ENCODE measurements at regions not wholly inside any gene's neighbourhood (a gene's known extent, or its start where the extent isn't known, plus 50 kb on each side); places are given as distances from the start of the nearest gene placed in this dataset.

DNA sequence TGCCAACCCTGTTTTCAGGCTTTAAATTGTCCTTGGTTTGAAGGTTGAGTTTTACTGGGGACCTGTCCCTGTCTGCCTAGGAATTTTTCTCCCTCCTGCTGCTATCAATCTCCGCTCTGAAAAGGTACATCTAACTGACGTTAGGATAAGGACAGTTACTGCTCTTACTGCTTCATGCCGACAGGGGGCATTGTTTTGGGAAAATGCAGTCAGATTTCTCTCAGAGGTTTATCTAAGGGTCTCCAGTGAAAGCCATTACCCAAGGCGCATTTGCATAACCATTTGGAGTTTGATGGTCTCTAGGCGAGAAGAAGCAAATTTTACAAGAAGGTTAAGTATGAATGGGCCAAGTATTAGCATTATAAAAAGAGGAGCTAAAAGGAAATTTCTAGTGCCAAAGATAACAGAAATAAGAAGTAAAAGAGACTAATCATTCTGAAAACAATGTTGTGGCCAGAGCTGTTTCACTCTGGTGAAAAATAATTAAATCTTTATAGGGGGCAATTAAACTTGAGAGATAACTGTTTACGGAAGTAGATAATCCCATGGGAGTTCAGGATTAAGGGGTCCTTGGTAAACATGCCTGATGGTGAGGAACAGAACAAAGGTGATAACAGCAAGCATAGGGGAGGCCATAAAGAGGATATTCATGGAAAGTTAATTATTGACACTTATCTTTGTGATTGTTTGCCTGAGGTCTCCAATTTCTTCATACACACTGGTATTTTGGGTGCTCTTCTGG, 605.0 kb downstream of the MTRR start:
- no peak for DNase-seq (ENCODE audit: low spot score)

GRCh38 chr5:8474569-8474930, 605.6 kb downstream of the MTRR start:
- DNase-seq (ENCODE audit: low spot score): no peak

GRCh38 chr5:8478326-8478725, 609.4 kb downstream of the MTRR start:
- DNase-seq (ENCODE audit: low spot score): no peak

DNA sequence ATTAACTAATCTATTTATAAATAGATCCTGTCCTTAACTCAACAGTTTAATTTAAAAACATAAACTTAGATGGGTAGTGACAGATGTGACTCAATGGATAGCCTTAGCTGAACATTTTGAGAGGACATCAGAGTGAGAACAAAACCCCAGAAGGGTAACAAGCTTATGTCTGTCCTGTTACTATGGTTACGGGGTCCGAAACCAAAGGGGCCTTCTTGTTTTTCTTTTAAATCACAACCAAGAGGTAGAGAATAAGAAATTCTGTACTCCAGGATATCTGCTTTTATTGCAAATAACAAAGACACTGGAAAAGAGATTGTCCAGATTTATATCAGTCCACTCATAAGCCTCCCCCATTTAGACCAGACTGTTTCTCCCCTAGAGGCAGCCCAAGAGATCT, 612.1 kb downstream of the MTRR start:
- DNase-seq (ENCODE audit: low spot score): no peak

DNA sequence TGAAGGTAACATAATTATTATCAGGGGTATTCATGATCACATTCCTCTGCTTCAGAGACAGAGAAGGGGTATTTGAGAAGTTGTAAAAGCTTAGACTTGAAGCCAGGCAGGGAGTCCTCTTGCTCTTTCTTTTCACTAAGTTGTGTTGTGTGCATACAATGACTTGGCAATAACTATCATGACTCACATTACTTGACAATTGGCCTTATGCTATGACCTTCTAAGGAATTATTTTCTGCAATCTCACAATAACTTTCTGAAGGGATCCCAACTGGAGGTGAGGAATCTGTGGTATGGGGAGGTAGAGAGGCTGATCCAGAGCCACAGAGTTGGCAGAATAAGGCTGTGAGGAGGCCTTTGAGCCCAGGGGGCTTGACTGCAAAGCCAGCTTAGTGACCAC, 622.3 kb downstream of the MTRR start:
- no peak for DNase-seq (ENCODE audit: low spot score)

GRCh38 chr5:8493176-8493575, 624.2 kb downstream of the MTRR start:
- no peak for DNase-seq (ENCODE audit: low spot score)

DNA sequence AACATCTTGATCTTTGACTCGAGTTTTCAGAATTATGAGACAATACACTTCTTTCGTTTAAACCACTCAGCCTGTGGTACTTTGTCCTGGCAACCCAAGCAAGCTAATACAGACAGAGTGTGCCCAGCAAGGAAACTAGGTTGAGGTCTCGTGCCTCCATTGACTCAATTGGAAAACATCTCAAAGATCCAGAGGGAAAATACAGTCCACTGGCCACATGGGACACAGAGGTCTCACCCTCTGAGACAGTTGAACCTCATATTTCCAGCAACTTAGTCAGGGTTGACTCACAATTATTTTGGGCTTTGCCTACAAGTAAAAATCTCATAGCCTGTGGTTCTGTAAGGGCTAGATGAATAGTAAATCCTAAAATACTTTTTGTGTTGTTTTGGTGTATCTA, 631.5 kb downstream of the MTRR start:
- no peak for DNase-seq (ENCODE audit: low spot score)

- no peak for DNase-seq (ENCODE audit: low spot score)
These were observed 636.2 kb downstream of the MTRR start for GRCh38 chr5:8505196-8505595.

- no peak for DNase-seq (ENCODE audit: low spot score)
These were observed 639.3 kb downstream of the MTRR start for GRCh38 chr5:8508231-8508630.

DNA sequence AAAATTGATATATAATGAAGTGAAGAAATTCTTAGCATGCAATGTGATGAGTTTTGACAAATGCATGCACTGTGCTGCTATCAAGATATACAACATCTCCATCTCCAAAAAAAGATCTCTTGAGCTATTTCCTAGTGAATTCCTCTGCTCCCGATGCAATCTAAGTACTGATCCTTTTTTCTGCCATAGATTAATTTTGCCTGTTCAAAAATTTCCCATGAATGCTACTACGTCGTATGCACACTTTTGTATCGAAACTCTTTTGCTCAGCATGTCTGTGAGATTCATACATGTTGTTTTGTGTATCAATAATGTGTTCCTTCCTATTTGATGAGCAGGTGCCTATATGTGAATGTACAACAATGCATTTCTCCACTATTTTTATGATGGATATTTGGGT, 647.4 kb downstream of the MTRR start:
- no peak for DNase-seq (ENCODE audit: low spot score)

DNA sequence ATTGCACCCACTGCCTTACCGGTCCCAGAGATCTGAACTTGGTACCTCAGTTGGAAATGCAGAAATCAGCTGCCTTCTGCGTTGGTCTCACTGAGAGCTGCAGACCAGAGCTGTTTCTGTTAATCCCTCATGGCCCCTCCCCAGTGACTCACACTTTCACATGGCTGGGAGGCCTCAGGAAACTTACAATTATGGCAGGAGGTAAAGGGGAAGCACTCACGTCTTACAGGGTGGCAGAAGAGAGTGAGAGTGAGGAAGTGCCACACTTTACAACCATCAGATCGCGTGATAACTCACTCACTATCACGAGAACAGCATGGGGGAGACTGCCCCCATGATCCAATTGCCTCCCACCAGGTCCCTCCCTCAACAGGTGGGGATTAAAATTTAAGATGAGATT, 648.5 kb downstream of the MTRR start:
- no peak for DNase-seq (ENCODE audit: low spot score)

DNA sequence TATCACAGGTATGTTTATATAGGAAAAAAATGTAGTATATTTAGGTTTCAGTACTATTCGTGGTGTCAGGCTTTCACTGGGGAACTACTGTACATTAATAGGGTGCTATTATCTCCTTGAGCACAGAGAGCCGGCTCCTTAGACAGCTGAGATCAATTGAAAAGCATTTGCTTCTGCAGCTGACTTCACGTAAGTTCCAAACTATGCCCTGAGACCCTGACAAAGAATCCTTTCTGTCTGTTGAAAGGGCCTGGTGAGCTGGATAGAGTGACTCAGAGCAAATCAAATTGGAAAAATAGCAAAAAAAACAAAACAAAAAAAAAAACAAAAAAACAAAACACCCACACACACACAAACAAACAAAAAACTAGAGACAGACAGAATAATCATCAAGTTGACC, 652.0 kb downstream of the MTRR start:
- no peak for DNase-seq (ENCODE audit: low spot score)

DNA sequence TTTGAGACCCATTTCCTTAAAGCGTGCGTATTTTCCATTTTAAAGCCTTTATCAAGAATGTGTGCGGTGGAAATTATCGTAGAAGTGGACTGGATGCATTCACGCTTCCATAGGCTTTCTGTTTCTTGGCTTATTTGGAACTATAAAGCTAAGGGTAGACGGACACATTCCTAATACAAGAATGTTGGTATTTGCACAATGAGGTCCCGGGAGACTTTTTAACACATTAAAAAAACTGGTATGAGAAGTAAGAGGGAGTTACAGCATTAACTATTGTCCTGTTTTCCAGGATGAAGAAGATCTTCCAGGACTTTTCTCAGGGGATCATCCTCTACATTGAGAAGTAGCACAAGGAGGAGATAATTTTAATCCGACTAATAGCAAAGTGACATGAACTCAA, 653.0 kb downstream of the MTRR start:
- DNase-seq (ENCODE audit: low spot score): no peak

GRCh38 chr5:8522646-8523045, 653.7 kb downstream of the MTRR start:
- no peak for DNase-seq (ENCODE audit: low spot score)

GRCh38 chr5:8523501-8523900, 654.6 kb downstream of the MTRR start:
- no peak for DNase-seq (ENCODE audit: low spot score)

DNA sequence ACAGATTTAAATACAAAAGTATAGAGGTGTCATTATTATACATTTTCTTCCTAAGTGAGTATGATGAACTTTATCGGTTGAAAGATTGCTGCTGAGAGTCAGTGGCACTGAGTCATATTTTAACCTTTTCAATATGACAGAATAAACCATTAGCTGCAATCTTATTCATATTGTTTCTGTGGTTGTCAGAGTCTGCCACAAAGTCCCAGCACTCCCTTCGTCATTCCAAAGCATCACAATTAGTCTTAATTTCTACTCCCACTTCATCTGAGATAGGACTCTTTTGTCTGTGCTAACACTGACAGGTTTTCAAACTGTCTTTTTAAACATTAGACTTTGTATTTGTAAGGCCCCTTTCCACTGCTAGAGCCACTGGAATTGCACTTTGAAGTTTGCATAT, 656.9 kb downstream of the MTRR start:
- DNase-seq (ENCODE audit: low spot score): no peak

DNA sequence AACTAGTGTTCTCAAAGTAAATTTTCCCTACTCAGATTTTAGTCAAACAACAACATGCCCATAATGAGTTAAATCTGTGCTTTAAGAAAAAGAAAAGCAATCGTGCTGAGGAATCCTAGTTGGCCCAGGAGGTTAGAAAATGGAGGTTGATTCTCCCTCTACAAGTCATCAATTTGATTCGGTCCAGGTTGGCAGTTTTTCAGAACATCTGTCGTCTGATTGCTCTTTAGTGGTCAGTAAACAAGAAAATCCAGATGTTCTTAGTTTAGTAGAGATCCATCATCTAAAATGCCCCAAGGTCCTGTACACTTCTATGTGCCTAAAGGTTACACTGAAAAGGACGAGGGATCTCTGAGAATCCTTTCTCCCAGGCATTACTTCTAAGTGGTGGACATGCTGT, 659.2 kb downstream of the MTRR start:
- DNase-seq (ENCODE audit: low spot score): no peak

GRCh38 chr5:8538821-8539220, 669.9 kb downstream of the MTRR start:
- DNase-seq (ENCODE audit: low spot score): no peak

GRCh38 chr5:8540317-8540716, 671.4 kb downstream of the MTRR start:
- no peak for DNase-seq (ENCODE audit: low spot score)

DNA sequence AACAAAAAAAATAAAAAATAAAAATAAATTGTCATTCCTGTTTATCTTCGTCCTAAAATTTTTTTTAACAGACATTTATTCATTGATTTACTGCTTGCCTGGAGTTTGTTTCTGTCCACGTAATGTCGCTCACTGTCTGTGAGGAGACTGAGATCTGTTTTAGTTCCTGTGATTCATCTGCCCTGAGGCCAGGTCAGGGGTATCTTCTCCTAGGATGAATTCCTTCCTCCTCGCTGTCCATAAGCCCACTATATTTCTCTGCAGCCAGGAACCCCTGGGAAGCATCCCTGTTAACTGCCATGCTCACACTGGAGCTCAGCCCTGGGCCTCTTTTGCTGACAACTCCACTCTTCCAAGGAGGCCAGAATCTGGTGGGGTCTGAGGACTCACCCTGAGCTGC, 682.0 kb downstream of the MTRR start:
- no peak for DNase-seq (ENCODE audit: low spot score)

DNA sequence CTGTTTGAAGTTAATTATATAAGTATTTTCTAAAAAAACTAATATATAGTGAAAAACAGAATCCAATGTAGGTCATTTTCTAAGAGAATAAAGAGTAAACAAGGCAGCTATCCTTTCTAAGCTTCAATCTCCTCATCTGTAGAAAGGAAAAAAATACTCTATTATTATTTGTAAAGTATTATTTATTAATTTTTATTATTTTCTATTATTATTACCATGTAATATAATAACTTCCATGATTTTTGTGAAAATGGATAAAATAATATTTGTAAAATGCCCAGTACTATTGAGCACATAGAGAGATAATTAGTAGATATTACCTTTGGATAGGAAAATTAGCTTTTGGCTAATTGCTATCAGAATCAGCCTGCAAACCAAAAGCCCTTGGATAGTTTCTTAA, 684.4 kb downstream of the MTRR start:
- DNase-seq (ENCODE audit: low spot score): no peak

DNA sequence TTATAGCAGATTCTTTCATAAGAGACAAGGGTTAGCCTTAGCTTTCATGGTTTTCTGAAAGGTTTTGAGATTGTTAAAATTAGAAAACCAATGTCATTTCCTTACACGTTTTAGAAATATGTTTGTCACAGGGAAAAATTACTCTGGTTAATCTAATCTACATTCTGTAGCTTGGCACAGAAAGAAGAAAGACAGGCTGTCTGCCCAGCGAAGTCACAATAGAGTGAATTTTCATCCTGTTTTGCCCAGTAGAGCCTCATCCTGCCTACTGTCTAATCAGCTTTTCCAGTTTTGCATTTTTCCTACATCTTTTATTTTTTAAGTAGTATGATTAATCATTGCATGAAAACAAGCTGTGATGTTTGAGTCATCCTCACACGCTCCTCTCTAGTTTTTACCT, 688.8 kb downstream of the MTRR start:
- DNase-seq (ENCODE audit: low spot score): no peak

- no peak for DNase-seq (ENCODE audit: low spot score)
These were observed 691.8 kb downstream of the MTRR start for GRCh38 chr5:8560776-8561175.

- no peak for DNase-seq (ENCODE audit: low spot score)
These were observed 692.4 kb downstream of the MTRR start for GRCh38 chr5:8561224-8561840.
